HL-60 (cell line): ENCODE measurements at regions not wholly inside any gene's neighbourhood (a gene's known extent, or its start where the extent isn't known, plus 50 kb on each side); places are given as distances from the start of the nearest gene placed in this dataset.

Experiments used
- DNase-seq, 2 experiments: peaks; one replicate each; pipeline ENCODE4 v3.0.0-alpha.2; 2010 to 2020; ENCODE audit warnings: low read depth in 1 of 2, low spot score in 1 of 2
- H3K27ac ChIP-seq: fragments of 250-450 bp; sonication (Bioruptor Pico); replicated peaks from 2 replicates; pipeline ENCODE4 v1.5.1; 2020; ENCODE audit warnings: mild to moderate bottlenecking, moderate library complexity
- H3K27me3 ChIP-seq: fragments of 250-450 bp; sonication (Bioruptor Pico); 2 replicates; pipeline ENCODE4 v1.5.1; 2021; ENCODE audit warnings: mild to moderate bottlenecking, moderate library complexity; ENCODE audit not compliant: insufficient read depth, poor library complexity, severe bottlenecking
- H3K4me3 ChIP-seq: replicated peaks from 2 replicates; pipeline ENCODE4 v1.5.1; 2011; ENCODE audit warnings: mild to moderate bottlenecking, control low read depth, low read length; ENCODE audit not compliant: insufficient read depth
- CTCF ChIP-seq: IDR thresholded peaks from one replicate; pipeline ENCODE4 v1.5.1; 2011; ENCODE audit warnings: low read length, control low read depth, inconsistent platforms; ENCODE audit not compliant: insufficient read depth
- GABPA ChIP-seq: IDR thresholded peaks from 2 replicates; pipeline ENCODE4 v1.6.1; 2012; ENCODE audit warnings: low read depth
- POLR2AphosphoS5 ChIP-seq: IDR thresholded peaks from 2 replicates; pipeline ENCODE4 v1.6.1; 2012; ENCODE audit warnings: low read depth
- REST ChIP-seq: IDR thresholded peaks from 2 replicates; pipeline ENCODE4 v1.6.1; 2012; ENCODE audit warnings: low read depth; ENCODE audit not compliant: insufficient replicate concordance
- SPI1 ChIP-seq: IDR thresholded peaks from 2 replicates; pipeline ENCODE4 v1.6.1; 2012; ENCODE audit warnings: low read depth, mild to moderate bottlenecking, borderline replicate concordance

- no peak for TF ChIP-seq SPI1
- no peak for TF ChIP-seq CTCF
- no peak for TF ChIP-seq GABPA
- TF ChIP-seq REST, result no peak
- TF ChIP-seq POLR2AphosphoS5, result no peak
- no peak for DNase-seq
- Histone ChIP-seq H3K4me3 (no peak overlapping the region), H3K27ac (no peak overlapping the region), H3K27me3 (no peaks in the 10 kb centered on the region)
Measured at GRCh38 chr11:69575296-69576068, 65.5 kb upstream of the CCND1 start.

DNA sequence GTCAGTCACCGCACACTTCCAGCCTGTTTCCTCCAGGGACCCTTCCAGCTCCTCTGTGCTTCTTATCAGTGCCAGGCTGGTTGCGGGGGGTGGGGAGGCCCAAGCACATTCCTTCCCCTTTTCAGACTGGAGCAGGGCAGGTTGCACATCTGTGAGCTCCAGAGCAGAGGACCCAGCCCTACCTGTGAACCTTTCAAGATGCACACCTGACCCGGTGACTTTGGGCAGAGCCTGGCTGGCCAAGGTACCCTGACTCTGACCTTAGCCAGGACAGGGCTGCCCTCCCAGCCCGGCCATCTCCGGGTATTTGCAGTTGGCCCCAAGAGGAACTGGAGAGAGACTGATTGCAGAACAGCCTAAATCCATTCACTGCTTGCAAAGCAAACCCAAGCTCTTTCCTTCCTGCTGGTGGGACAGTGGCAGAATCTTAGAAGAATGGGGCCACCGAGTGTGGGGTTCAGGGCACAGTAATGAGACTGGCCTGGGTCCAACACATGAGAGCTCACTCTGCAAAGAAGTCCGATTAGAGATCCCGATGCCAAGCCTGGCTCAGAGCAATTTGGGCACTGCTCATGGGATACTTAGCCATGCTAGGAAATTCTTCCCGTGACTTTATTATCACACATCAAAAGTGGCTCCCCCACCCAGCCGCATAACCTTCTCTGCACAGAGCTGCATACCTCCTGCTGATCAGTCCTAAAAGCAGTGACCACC, 64.7 kb upstream of the CCND1 start:
- peak in 1 of 2 experiments; percentile 84 for DNase-seq
- peak overlapping the region; percentile 34 for H3K27ac ChIP-seq
- no peak overlapping the region for H3K4me3 ChIP-seq
- no peaks in the 10 kb centered on the region for H3K27me3 ChIP-seq
- TF ChIP-seq SPI1, result peak; percentile 82
- no peak for TF ChIP-seq CTCF
- TF ChIP-seq POLR2AphosphoS5, result peak; percentile 63; the same call in 1 of the 2 replicates

DNA sequence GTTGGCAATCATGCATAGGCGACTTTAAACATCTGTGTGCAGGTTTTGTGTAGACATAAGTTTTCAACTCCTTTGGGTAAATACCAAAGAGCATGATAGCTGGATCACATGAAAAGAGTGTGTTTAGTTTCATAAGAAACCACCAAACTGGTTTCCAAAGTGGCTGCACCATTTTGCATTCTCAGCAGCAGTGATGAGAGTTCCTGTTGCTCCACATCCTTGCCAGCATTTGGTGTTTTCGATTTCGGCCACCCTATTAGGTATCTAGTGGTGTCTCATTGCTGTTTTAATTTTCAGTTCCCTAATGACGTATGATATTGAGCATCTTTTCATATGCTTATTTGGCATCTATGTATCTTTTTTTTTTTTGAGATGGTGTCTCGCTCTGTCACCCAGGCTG, 62.8 kb upstream of the CCND1 start:
- TF ChIP-seq GABPA (no peak), POLR2AphosphoS5 (no peak), SPI1 (no peak), REST (no peak)
- no peak overlapping the region for H3K27ac ChIP-seq
- no peak overlapping the region for H3K4me3 ChIP-seq
- H3K27me3 ChIP-seq, result no peaks in the 10 kb centered on the region
- no peak for DNase-seq

DNA sequence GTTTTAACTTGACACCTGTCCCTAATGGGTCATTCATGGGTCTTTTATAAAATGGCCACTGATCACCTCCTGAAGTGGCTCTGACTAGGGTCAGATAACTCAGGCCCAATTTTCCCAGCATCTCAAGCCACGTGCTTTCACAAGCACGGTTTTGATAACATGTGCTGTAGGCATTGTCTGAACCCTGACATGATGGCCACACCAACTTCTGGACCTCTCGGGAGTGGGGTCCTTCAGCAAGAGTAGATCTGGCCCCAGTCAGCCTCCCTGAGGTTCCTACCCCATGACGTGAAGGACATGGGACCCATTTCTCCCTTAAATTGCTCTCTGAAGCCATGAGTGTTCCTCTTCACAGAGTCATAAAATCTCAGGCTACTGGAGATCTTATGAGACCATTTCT, 60.4 kb upstream of the CCND1 start:
- H3K4me3 ChIP-seq, result no peak overlapping the region
- no peaks in the 10 kb centered on the region for H3K27me3 ChIP-seq
- TF ChIP-seq GABPA (no peak), REST (no peak), CTCF (no peak), POLR2AphosphoS5 (no peak), SPI1 (no peak)
- H3K27ac ChIP-seq, result no peak overlapping the region
- DNase-seq, result no peak
